ENCODE measurements at regions not wholly inside any gene's neighbourhood (a gene's known extent, or its start where the extent isn't known, plus 50 kb on each side); places are given as distances from the start of the nearest gene placed in this dataset.
A peak's percentile ranks its signal among the peaks of the same experiment; 100 is the strongest.

DNA sequence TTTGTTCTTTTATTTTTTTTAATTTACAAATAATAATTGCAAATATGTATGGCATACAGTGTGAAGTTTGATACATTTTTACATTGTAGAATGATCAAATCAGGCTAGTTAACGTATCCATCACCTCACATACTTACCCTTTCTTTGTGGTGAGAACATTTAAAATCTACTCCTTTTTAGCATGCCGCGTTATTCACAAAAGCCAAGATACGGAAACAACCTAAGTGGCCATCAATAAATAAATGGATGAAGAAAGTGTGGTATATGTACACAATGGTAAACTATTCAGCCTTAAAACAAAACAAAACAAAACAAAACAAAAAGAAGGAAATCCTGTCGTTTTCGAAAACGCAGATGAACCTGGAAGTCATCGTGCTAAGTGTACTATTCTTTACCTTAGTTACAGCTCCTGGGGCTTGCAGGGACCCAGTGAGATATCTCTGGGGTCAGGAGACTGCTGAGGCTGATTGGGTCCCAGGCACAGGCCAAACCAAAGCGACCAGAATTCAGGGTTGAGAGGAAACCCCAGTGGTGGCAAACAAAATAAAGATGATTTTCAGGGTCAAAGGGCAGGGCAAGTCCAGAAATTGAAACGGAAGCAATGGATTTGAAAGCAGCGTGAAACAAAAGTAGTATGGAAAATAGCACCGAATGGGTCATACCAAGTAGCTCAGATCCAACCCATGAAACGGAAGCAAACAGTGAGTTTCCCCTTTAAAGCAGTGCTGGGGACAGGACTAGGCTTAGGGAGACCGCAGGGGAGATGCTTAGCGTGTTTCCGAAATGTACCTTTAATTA lies 188.2 kb downstream of the PLPP3 start:
- no peak for DNase-seq

DNA sequence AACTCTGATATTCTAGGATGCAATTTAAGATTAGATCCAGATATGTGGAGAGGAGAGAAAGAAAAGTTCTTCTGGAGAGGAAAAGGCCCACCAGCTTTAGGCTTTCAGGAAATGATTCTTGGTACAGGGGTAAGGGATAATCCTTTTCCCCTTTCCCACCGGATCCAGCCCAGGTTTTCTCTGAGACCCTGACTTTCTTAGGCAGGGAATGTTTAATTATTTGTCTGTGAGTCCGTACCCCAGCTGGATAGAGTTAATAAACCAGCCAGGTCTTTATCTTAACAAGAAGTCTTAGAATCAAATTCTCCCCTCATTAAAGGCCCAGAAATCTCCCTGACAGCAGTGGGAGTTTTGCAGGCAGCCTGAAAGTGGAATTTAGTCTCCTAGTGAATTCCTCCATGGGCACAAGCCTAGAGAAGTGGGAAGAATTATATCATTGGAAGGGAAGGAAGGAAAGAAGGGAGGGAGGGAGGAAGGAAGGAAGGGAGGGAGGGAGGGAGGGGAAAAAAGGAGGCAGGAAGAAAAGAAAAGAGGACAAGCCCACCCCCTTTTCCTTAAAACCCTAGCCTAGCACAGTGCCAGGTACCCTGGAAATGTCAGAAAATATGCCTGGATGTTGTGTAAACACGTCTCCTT lies 189.0 kb downstream of the PLPP3 start:
- DNase-seq, result no peak

DNA sequence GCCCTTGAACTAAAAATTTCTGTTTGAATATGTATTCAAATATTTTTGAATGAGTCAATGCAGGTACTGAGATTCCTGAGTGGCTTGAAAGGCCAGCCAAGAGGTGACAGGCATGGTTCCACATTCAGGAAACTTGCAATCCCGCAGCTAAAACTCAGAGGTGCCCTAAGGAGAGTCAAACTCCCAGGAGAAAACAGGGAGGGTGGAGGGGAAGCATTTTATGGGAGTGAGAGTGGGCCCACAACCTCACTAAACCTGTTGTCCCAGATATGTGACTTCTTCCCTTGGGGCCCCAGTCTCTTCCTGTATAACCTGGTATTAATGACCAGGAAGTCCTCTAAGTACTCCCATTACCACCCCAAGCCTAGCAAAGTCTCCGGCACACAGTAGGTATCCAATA lies 189.6 kb downstream of the PLPP3 start:
- DNase-seq, result no peak

DNA sequence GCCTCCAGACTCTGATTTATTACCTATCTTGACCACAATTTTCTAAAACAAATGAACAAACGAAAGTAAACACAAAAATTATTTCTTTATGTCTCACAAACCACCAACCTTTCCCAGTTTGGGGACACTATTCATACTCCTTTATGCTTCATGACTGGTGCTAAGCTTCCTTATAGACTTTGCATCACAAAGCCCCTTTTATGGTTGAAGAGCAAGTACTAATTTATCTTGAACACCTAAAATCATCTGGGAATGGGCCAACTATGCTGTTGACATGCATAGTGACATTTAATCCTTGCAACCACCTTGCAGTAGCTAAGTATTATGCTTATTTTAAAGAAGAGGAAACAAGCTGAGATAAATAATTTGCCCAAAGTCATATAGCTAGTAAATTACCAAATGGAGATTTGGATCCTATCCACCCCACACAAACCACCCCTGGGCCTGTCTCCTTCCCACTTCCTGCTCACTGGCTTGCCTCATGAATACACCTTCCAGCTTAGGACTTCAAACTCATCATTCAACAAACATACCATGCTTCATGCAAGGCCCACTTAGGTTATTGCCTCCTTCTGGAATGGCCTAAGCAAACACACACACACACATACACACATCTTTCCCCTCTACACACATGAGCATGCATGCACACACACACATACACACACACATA lies 192.2 kb downstream of the PLPP3 start:
- DNase-seq, result no peak

DNA sequence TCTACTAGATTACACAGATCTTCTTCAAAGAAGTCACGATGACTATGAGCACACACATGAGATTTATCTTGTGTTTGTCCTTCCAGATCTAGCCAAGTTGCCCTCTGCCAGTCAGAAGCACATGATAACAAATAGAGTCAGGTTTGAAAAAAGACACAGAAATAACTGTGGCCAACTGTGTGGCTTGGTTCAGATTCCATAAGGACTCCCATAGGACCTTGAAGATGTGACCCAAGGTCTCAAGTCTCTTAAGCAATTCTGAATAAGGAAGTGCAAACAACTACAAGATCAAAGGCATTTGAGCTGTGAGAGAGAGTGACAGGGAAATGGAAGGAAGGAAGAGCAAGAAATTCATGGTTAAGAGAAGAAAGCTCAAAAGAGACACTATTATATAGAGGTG lies 194.0 kb downstream of the PLPP3 start:
- DNase-seq, result no peak

DNA sequence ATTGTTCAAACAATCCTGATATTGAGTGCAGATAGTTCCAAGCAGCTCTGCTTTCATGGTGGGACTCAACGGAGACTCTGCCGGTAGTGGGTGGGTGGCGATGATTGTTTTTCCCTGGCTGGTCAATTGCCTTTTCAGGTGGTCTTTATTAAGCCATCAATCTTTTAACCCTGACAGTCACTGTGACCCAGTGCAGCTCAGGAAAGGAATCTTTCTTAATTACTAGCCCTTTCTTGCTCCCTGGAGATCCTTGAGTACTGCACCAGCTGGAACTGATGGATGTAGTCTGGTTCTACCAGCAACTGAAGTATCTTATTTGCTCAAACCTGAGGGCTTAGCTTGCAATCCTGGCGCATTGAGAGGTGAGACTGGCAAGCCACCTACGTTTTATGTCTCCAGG lies 196.4 kb downstream of the PLPP3 start:
- no peak for DNase-seq

DNA sequence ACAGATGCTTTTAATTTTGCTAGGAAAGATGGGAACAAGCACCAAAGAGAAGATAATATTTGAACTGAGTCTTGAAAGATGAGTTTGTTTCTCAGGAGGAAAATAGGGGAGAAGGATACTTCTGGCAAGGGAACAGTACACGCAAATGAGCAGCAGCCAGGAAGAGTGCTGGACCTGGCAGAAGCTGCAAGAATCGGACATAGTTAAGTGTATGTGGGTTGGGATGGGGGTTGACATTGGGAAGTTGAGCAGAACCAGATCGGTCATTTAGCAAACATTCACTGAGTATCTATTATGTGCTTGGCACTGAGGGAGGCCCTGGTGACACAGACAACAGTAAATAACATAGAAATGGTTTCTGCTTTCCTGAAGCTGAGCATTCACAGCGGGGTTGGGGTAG lies 198.8 kb downstream of the PLPP3 start:
- DNase-seq, result no peak

DNA sequence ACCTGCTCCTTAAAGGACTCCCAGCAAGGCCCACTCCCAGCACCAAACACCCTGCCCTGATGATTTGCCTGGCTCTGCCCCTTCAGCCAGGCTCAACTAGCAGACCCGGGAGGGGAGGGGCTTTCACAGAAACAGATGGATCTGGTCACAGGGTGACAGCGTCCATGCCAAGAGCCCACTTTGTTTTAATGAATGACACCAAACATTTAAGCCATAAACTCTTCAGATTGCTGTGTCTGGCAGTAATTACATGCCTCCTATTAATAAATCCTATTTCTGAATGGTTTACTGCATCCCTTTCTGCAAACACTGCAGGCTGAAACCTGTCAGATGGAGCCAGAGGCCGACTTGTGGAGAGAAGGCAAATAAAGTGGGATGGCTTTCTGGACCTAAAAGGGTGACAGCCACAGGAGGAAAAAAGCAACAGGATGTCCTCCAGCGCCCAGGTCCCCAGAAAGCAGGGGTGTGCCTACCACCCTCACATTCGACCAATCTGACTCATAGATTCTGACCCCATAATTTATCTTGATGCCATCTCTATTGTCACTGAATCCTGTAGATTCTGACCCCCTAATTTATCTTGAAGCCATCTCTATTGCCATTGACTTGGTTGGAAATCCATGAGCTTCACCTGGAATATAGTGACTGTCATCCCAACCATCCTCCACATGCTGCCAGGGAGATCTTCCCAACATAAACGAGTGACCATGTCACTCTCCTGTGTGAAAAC lies 200.9 kb downstream of the PLPP3 start:
- DNase-seq, result no peak

DNA sequence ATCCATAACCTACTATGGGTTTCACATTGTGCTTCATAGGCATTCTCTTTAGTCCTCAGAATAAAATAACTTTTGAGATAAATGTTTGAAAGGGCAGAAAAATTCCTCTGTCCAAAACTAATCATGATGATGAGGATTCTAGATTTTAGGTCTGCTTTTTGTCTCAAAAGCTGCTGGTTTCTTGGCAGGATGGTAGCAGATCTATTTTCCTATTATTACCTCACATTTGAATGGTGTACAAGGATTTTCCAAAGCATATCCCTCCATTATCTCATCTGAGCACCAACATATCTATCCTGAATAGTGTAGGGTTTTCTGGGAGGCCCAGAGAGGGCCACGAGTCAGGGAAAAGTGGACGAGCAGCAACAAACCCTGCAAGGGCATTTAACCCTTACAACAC lies 201.9 kb downstream of the PLPP3 start:
- DNase-seq, result no peak

DNA sequence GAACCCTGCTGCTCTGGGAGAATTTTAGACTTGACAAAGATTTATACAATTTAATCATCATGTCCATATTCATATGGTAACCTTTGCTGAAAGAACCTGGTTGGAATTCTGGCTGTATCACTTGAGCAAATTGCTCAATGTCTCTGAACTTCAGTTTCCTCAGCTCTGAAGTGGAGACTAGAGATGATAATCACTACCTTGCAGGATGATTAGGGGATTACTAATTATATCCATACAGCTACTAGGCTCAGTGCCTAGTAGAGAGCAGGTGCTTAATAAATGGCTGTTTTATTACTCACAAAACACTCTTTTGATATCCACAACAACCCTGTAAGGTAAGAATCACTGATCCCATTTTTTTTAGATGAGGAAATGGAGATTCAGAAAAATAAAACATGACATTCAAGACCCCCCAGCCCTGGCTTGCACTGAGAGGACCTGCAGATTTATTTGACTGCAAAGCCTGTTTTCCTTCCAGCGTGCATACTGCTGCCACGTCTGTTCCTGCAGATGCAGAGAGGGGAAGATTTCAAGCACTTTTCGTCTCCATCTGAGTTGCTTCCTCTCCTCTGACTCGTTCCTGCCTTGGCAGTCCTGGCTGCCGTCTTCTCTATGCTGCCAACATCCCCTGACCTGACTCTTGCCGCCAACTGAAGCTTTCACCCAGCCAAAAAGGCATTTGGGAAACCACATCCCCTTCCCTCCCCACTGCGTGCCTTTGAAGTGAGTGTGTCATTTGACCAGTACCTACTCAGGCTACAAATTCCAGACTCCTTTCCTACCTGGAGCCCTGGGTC lies 203.0 kb downstream of the PLPP3 start:
- DNase-seq, result peak in 9 of 14 donors; percentile 10 to 49 (median 21)

DNA sequence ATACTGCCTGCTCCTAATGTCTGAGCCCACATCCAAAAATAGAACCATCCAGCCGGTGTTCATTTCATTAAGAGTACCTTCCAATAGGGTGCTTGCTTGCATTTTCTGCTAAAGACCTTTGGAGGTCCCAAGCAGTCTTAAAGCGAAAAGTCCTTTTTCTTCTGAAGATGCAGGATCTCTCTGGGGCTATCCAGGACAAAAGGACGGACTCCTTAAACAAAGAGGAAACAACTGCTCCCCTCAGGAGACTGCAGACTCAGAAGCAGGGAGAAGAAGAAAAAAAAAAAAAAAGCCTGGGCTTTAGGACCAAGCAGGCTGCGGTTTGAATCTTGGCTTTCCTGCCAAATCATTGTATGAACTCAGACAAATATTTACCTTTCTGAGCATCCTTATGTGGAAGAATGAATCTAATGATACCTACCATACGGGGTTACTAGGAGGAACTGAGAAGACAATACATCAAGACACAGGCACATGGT lies 204.0 kb downstream of the PLPP3 start:
- no peak for DNase-seq

DNA sequence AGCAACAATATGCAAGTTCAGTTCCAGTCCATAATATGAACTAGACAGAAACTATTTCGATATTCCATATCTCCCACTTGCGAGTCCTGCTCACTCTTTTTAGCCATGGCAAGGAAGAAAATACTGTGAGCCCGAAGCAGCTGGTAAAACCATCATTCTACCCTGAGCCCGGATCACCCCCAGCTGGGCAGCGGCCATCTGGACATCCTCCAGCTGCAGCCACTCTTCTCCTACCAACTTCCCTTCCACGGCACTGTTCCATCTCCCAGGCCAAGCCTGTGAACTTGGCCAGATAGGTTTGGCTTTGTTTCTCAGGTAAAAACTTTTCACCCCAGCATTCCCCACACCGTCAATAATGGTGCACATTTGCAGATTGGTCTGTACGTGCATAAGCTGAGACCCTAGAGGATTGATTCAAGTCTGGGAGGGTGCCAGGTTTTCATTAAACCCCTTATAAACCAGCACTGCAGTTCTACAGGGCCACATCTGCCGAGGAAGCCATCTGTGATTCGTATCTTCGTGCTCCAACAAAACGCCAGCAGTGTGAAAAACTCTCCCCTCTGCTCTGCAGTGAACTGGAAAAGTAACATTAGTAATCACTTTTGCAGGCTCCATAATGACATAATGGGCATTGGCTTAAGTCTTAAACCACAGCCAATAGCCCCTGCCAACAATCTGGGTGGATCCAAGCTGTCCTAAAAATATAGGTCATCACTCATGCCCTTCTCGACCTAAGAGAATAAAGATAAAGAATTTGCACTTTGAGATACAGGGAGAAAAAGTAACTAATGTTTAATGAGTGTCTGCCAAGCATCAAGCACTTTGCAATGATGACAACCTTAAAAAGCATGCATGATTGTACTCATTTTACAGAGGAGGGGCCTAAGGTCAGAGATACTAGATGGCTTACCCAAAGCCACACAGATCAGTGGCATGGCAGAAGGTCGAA lies 205.1 kb downstream of the PLPP3 start:
- peak in 1 of 14 donors; percentile 26 for DNase-seq

DNA sequence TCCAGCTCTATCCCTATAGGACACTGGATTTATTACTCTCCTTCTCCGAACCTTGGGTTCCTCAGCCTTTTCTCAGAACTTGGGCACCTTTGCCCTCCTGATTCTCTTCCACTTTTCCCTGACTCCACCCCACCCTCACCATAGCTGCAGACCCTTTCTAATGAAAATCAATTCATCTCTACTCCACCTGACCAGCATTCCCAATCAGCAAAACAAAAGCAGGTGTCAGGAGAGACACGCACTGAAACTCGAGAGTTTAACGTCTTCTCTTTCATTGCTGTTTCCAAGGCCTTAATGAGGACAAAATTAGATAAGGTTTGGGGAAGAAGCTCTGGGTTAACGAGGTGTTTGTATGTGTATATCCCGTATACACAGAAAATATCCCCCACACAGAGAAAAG lies 208.8 kb downstream of the PLPP3 start:
- DNase-seq, result no peak

DNA sequence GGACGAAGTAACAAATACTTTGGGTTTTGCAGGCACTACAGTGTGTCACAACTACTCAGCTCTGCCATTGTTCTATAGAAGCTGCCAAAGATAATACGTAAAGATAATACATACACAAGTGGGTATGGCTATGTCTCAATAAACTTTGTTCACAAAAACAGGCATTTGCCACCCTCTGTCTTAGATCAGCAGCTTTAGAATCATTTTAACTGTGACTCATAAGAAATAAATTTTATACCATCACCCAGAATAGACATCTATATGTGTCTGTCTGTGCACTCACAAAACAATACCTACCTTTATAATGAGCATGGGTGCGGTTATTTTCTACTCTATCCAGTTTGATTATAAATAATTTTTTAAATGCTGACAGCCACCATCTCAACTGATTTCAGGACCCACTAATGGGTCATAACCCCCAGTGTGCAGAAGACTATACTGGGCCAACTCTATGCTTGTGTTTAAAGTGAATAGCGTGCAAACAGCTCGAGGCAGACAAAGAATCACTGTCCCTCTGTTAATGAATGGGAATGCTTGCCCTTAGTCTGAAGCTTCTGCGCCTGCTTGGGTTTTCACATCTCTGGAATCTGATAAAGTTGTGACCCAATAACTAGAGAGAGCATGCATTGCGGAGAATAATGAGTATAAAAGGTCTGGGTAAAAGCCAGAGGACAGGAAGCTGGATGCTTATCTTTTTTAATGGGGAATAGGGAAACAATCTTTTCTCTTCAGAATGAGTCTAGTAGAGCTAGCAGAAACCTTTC lies 216.2 kb downstream of the PLPP3 start:
- DNase-seq, result peak in 6 of 14 donors; percentile 10 to 26 (median 20)

DNA sequence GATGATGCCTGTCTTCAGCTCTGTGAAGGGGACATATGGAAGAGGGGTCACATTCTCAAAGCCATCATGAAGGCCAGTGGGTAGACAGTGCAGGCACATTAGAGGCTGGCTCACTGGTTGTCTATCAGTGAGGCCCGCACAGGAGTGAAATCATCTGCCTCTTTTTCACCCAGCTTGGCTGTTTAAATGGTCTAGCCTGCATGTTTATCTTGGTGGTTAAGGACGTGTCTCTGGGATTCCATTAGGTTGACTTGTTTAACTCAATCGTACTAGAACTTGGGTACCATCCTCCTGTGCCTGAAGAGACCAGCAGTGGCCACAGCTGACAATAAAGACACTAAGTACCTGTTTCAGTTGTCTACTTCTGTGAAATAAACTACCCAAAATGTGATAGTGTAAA lies 219.3 kb downstream of the PLPP3 start:
- no peak for DNase-seq

DNA sequence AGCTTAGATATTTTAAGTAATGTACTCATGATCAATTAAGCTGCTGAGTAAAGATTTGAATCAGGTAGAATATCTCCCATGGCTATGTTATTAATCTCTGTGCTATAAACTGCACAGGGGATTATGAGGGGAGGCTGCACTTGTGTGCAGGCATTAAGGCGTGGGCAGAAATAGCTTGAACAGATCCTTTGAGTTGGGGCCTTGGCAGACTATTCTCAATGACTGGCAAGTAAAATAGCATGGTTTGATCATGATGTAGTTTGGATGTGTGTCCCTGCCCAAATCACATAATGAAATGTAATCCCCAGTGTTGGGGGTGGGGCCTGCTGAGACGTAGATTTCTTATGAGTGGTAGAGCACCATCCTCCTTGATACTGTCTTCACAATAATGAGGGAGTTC lies 220.3 kb downstream of the PLPP3 start:
- no peak for DNase-seq

DNA sequence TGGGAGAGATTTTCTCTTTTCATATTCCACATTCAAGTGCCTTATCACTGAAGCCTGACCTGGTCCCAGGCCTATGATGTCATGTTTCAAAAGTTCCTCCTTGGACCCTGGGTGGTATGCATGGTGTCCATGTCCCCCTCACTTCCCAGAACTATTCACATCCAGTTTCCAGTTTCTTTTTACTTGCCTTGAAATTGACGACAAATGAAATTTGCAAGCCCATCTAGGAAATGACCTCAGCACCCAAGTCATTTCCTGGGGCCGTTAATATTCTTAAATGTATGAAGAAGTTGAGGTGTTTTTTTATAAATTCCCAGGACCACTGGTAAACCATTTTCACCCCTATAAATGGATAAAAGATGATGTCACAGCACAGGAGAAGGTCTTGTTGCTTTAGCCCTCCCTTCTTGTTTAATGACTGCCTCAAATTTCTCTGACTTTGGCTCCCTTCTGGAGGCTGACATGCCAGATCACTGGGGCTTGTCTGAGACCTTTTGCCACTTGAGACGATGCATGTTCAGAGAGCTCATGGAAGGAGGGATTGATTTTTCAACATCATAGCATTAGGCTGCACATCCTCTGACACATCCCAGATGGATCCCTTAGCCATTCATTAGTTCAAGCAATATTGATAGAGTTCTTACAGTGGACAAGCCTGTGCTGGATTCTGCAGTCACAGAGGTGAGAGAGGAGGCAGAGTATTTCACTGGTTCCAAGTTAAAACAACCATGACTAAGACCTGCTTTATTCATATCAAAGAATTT lies 221.3 kb downstream of the PLPP3 start:
- no peak for DNase-seq

DNA sequence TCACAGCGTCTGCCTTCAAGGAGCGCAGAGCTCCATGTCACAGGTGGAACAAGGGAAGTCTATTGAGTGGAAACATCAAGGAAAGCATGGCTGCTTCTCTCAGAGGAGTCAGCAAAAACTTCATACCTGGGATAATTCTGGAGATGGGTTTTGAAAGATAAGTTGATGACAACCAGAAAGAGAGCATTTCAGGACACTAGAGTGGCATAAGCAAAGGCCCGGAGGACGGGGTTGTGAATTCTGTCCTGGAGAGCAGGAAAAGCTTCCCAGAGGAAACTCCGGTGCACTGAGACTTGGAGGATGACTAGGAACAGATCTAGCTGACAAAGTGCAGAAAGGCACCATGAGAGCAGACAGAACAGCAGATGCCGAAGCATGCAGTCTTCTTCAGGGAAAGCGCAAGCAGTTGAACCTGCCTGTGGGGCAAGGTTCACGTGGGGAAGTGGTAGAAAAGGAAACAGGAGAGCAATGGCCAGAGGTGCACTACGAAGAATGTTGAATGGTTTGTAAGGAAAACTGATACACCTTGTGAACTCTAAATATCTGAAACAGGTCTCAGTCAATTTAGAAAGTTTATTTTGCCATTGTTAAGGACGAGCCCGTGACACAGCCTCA lies 222.9 kb downstream of the PLPP3 start:
- DNase-seq, result no peak

DNA sequence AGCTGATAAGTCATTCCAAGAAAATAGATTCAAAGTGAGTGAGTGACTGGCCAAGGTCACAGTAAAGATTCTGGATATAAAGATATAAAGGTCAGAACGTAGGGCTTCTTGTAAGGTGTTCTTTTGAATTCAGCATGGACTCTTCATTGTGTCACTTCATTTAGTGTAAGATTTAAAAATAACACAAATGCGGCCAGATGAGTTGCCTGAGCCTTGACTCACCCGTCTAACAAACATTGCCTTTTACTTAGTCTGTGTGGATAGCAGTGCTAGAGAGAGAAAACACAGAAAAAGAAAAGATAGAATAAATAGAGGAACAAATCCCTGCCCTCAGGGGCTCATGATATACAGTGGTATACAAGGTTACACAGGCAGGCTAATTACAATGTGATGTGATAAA lies 223.4 kb downstream of the PLPP3 start:
- no peak for DNase-seq

Measured in C1 segment of cervical spinal cord (tissue), 14 donors.